Left lung (tissue), 4 donors: ENCODE measurements at regions not wholly inside any gene's neighbourhood (a gene's known extent, or its start where the extent isn't known, plus 50 kb on each side); places are given as distances from the start of the nearest gene placed in this dataset.

Experiments used
- ATAC-seq: fragments of 200-7000 bp; cut with Tn5 transposase; one replicate; pipeline ENCODE4 v1.9.1; 2020; ENCODE audit warnings: moderate library complexity
- DNase-seq, 4 donors: peaks; one replicate each; pipeline ENCODE4 v3.0.0-alpha.2; 2013 to 2020
- H3K27ac ChIP-seq, 2 donors: fragments of 200-600 bp; sonication (generic) in 1 of 2; one replicate each; pipeline versions ENCODE4 v1.5.0 to v1.8.0; 2020 to 2021
- H3K27me3 ChIP-seq, 2 donors: fragments of 200-600 bp; sonication (generic) in 1 of 2; one replicate each; pipeline versions ENCODE4 v1.5.0 to v1.8.0; 2020 to 2021
- H3K36me3 ChIP-seq, 2 donors: fragments of 200-600 bp; sonication (generic) in 1 of 2; one replicate each; pipeline versions ENCODE4 v1.5.0 to v1.8.0; 2020 to 2021
- H3K4me1 ChIP-seq, 2 donors: fragments of 200-600 bp; one replicate each; pipeline ENCODE4 v1.8.0; 2021
- H3K4me3 ChIP-seq, 2 donors: fragments of 200-600 bp; sonication (generic) in 1 of 2; one replicate each; pipeline versions ENCODE4 v1.5.0 to v1.8.0; 2020 to 2021; ENCODE audit warnings: mild to moderate bottlenecking in 1 of 2
- H3K9me3 ChIP-seq, 2 donors: fragments of 200-600 bp; sonication (generic) in 1 of 2; one replicate each; pipeline versions ENCODE4 v1.5.0 to v1.8.0; 2020 to 2021
- CTCF ChIP-seq, 2 donors: fragments of 200-600 bp; sonication (generic) in 1 of 2; IDR thresholded peaks; one replicate each; pipeline versions ENCODE4 v1.5.0 to v1.8.0; 2021; ENCODE audit warnings: antibody characterized with exemption in 2 of 2
- intact Hi-C, 2 donors: fragments of 100-400 bp; cut with DNase I; formaldehyde crosslinking; loops; one replicate each; pipeline versions ENCODE4 v1.11.2 to v1.14.2; 2022
- donor health status: DM: no; HTN: yes; CAD: no.
- donor health status: DM: no; HTN: no; CAD: no.

GRCh38 chr18:59839246-59839645, 60.5 kb upstream of the PMAIP1 start:
- H3K36me3 ChIP-seq = no peaks in the 10 kb centered on the region
- DNase-seq = no peak
- H3K27ac ChIP-seq = no peak overlapping the region
- peak; percentile 23 for ATAC-seq
- no peak overlapping the region for H3K4me3 ChIP-seq
- no peaks in the 10 kb centered on the region for H3K4me1 ChIP-seq
- H3K27me3 ChIP-seq = no peaks in the 10 kb centered on the region
- no peak for TF ChIP-seq CTCF (IDR thresholded peaks at IDR 0.05)
- no peaks in the 10 kb centered on the region for H3K9me3 ChIP-seq
- intact Hi-C loops = no loop called here

DNA sequence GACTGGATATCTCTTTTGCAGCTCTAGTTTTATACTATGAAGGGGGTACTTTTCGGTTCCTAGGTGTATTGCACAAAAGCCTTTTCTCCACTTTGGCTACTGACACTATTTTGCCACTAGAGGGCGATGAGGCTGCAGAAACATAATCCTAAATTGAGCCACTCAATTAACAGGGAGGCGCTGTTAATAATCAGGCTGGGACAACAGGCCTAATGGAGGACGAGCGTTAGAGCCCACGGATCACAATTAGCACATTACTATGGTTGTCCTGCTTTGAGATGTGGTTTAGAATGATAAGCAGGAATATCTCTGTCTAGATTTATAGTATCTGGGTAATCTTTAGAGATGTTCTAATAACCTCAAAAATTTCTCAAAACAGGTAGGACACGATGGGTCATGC, 62.2 kb upstream of the PMAIP1 start:
- Histone ChIP-seq H3K27ac (no peak overlapping the region), H3K4me3 (no peak overlapping the region), H3K9me3 (no peaks in the 10 kb centered on the region), H3K4me1 (no peaks in the 10 kb centered on the region), H3K36me3 (no peaks in the 10 kb centered on the region), H3K27me3 (no peaks in the 10 kb centered on the region)
- peak; percentile 83 to 88 for TF ChIP-seq CTCF (IDR thresholded peaks at IDR 0.05)
- intact Hi-C loops = no loop called here
- ATAC-seq (peak; percentile 75), DNase-seq (peak in 2 of 4 donors; percentile 26 to 40)

GRCh38 chr18:59835605-59836379, 64.0 kb upstream of the PMAIP1 start:
- no peak overlapping the region for H3K4me3 ChIP-seq
- H3K27ac ChIP-seq = no peak overlapping the region
- H3K36me3 ChIP-seq = no peaks in the 10 kb centered on the region
- H3K27me3 ChIP-seq = no peaks in the 10 kb centered on the region
- DNase-seq (no peak), ATAC-seq (no peak)
- H3K9me3 ChIP-seq = no peaks in the 10 kb centered on the region
- intact Hi-C loops = no loop called here
- no peaks in the 10 kb centered on the region for H3K4me1 ChIP-seq
- no peak for TF ChIP-seq CTCF (IDR thresholded peaks at IDR 0.05)

- DNase-seq (no peak), ATAC-seq (no peak)
- Histone ChIP-seq H3K9me3 (no peaks in the 10 kb centered on the region), H3K4me3 (no peak overlapping the region), H3K36me3 (no peaks in the 10 kb centered on the region), H3K27me3 (no peaks in the 10 kb centered on the region), H3K27ac (no peak overlapping the region), H3K4me1 (no peaks in the 10 kb centered on the region)
- no peak for TF ChIP-seq CTCF (IDR thresholded peaks at IDR 0.05)
- intact Hi-C loops = no loop called here
These were observed 65.5 kb upstream of the PMAIP1 start for GRCh38 chr18:59834267-59834666.

DNA sequence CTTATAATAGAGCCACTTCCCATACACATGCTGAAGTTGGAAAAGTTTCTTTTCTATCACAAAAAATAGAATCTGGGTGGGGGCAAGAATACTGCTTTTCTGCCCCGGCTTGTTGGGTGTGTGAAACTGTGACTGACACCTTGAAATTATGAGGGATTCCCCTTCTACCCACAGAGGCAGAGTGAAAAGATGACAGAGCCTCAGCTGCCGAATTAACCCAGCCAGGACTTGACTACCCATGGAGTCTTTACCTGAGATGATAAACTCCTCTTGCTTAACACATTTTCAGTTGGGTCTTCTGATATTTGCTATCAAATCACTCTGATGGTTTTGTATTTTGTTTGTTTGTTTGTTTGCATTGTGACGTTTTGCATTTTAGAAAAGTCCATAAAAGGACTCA, 66.0 kb upstream of the PMAIP1 start:
- H3K4me3 ChIP-seq = no peak overlapping the region
- H3K36me3 ChIP-seq = no peaks in the 10 kb centered on the region
- H3K9me3 ChIP-seq = no peaks in the 10 kb centered on the region
- H3K27me3 ChIP-seq = no peaks in the 10 kb centered on the region
- H3K4me1 ChIP-seq = no peaks in the 10 kb centered on the region
- TF ChIP-seq CTCF (IDR thresholded peaks at IDR 0.05) = no peak
- ATAC-seq (no peak), DNase-seq (no peak)
- H3K27ac ChIP-seq = no peak overlapping the region
- intact Hi-C loops = no loop called here
